ENCODE measurements at regions not wholly inside any gene's neighbourhood (a gene's known extent, or its start where the extent isn't known, plus 50 kb on each side); places are given as distances from the start of the nearest gene placed in this dataset.

GRCh38 chr15:100740138-100740537 is 137.7 kb downstream of the ASB7 start:
- Histone ChIP-seq H3K4me2 (ENCODE audit: low read length) (no peak overlapping the region), H3K4me3 (replicated peaks in 1 of 2; ENCODE audit: low read depth in 1 of 2, low read length in 2 of 2) (no peak overlapping the region), H3K27ac (ENCODE audit: low read depth, low read length) (no peak overlapping the region), H3K9me2 (ENCODE audit: insufficient read depth) (no peaks in the 10 kb centered on the region), H3K4me1 (ENCODE audit: control insufficient read depth in 1 of 2, insufficient read depth in 2 of 2, low read length in 2 of 2) (peaks cover 0 to 14% of the 10 kb centered on the region in 2 experiments; a peak in 1 of 4 replicates), H3K79me2 (ENCODE audit: insufficient read depth, low read length) (no peaks in the 10 kb centered on the region), H3K9ac (ENCODE audit: low read length) (no peak overlapping the region), H3K36me3 (ENCODE audit: control insufficient read depth in 1 of 2, insufficient read depth in 2 of 2, low read length in 2 of 2) (no peaks in the 10 kb centered on the region), H3K27me3 (ENCODE audit: insufficient read depth, low read length) (no peaks in the 10 kb centered on the region), H2AFZ (ENCODE audit: low read depth, low read length, poor library complexity, severe bottlenecking) (no peak overlapping the region), H3K9me3 (ENCODE audit: control insufficient read depth in 1 of 2, insufficient read depth in 1 of 2, low read depth in 1 of 2, low read length in 2 of 2) (no peaks in the 10 kb centered on the region; a peak in 1 of 4 replicates), H4K20me1 (ENCODE audit: insufficient read depth) (no peaks in the 10 kb centered on the region)
- DNase-seq (ENCODE audit: low read depth, low spot score) (no peak), ATAC-seq (no peak)
- ChIA-PET POLR2A (interaction anchor here (0.9 kb wide), 1 partner anchor 10 kb away, joined by 3 read pairs; no protein-coding TSS in a partner anchor), CTCF (interaction anchor here (0.9 to 1.2 kb wide), 2 partner anchors 144 to 268 kb away, joined by 3 read pairs; no protein-coding TSS in a partner anchor), RAD21 (ENCODE audit: low non-redundant PET in 1 of 2, low total read pairs in 2 of 2, uncharacterized antibody in 2 of 2, unreplicated experiment in 2 of 2) (no interaction called here)
- intact Hi-C loops (cut with micrococcal nuclease): no loop called here
- BruUV-seq (replicated peaks): no TSS peak
- TF ChIP-seq ELF1 (IDR thresholded peaks at IDR 0.05; ENCODE audit: borderline replicate concordance, low read depth): no peak
- TF ChIP-seq CEBPB (IDR thresholded peaks at IDR 0.05; ENCODE audit: low read depth): no peak
- TF ChIP-seq CTCF (IDR thresholded peaks at IDR 0.05 in 2 of 3, conservative IDR thresholded peaks at IDR 0.05 in 1 of 3; ENCODE audit: borderline replicate concordance in 1 of 3, insufficient read depth in 1 of 3, low read depth in 2 of 3, low read length in 2 of 3): no peak
- no peak for TF ChIP-seq TCF7L2 (IDR thresholded peaks at IDR 0.05; ENCODE audit: borderline replicate concordance, extremely low read depth, insufficient read depth, insufficient read length)
- no peak for TF ChIP-seq EZH2phosphoT487 (IDR thresholded peaks at IDR 0.05; ENCODE audit: borderline replicate concordance)
- no peak for TF ChIP-seq SIN3A (IDR thresholded peaks at IDR 0.05; ENCODE audit: low read depth)
- no peak for TF ChIP-seq YY1 (IDR thresholded peaks at IDR 0.05; ENCODE audit: extremely low read depth, insufficient replicate concordance, low read depth, low read length)
- no peak for TF ChIP-seq SP1 (IDR thresholded peaks at IDR 0.05; ENCODE audit: low read depth)
